Heart right ventricle (tissue), 16 donors: ENCODE measurements at regions not wholly inside any gene's neighbourhood (a gene's known extent, or its start where the extent isn't known, plus 50 kb on each side); places are given as distances from the start of the nearest gene placed in this dataset.

ENCODE experiments used
- ATAC-seq, 8 donors: fragments of 200-7000 bp; cut with Tn5 transposase; one replicate each; pipeline ENCODE4 v1.9.1; 2020; ENCODE audit warnings: mild to moderate bottlenecking in 8 of 8, moderate library complexity in 8 of 8, moderate number of reproducible peaks in 1 of 8
- DNase-seq, 2 donors: peaks; one replicate each; pipeline ENCODE4 v3.0.0-alpha.2; 2020
- H3K27ac ChIP-seq, 10 donors: fragments of 200-600 bp; sonication (generic) in 2 of 10; one replicate each; pipeline versions ENCODE4 v1.5.0 to v1.8.0; 2020 to 2022; ENCODE audit warnings: mild to moderate bottlenecking in 3 of 10
- H3K27me3 ChIP-seq, 7 donors: fragments of 200-600 bp; one replicate each; pipeline ENCODE4 v1.8.0; 2021 to 2022; ENCODE audit warnings: mild to moderate bottlenecking in 2 of 7
- H3K36me3 ChIP-seq, 9 donors: fragments of 200-600 bp; sonication (generic) in 1 of 9; one replicate each; pipeline versions ENCODE4 v1.5.0 to v1.8.0; 2020 to 2022; ENCODE audit warnings: mild to moderate bottlenecking in 2 of 9
- H3K4me1 ChIP-seq, 9 donors: fragments of 200-600 bp; sonication (generic) in 1 of 9; one replicate each; pipeline versions ENCODE4 v1.5.0 to v1.8.0; 2020 to 2022; ENCODE audit warnings: mild to moderate bottlenecking in 4 of 9
- H3K4me3 ChIP-seq, 10 donors: fragments of 200-600 bp; sonication (generic) in 2 of 10; one replicate each; pipeline versions ENCODE4 v1.5.0 to v1.8.0; 2020 to 2022; ENCODE audit warnings: mild to moderate bottlenecking in 7 of 10, moderate library complexity in 2 of 10
- H3K9me3 ChIP-seq, 11 donors: fragments of 200-600 bp in 10 of 11; sonication (generic) in 2 of 11; one replicate each; pipeline versions ENCODE4 v1.5.0 to v1.8.0; 2013 to 2022; ENCODE audit warnings: mild to moderate bottlenecking in 2 of 11, control low read depth in 1 of 11, moderate library complexity in 1 of 11
- WGBS, 2 donors: extraction: QIAGEN DNeasy Blood & Tissue Kit; methylation state at CpG; one replicate each; pipeline ENCODE4 v1.1.7; 2013; ENCODE audit warnings: inconsistent platforms in 1 of 2; 5-methylcytosine and 5-hydroxymethylcytosine counted together
- intact Hi-C, 10 donors: fragments of 100-400 bp; cut with DNase I; formaldehyde crosslinking; loops; one replicate each; pipeline versions ENCODE4 v1.11.1 to v1.14.2; 2022
- TF ChIP-seq, protein P1 (sequence below), 9 donors: fragments of 200-600 bp; sonication (generic) in 2 of 9; IDR thresholded peaks; one replicate each; pipeline versions ENCODE4 v1.5.0 to v1.8.0; 2021 to 2022; ENCODE audit warnings: antibody characterized with exemption in 9 of 9, mild to moderate bottlenecking in 5 of 9, moderate library complexity in 1 of 9
- donor health status: Arrhythmogenic right ventricular cardiomyopathy.
- donor health status: ischemic (EF 13 %, LVEDD 7.1; RV severe dilation, severe dysfunction).
- donor health status: healthy with polysubstance abuse.
- donor health status: DM: no; HTN: yes; CAD: no.
- donor health status: DM: no; HTN: no; CAD: no.
- donor health status: ischemic (EF 25% LVEDD 6.9; RV normal size, moderate dysfunction).
- donor health status: ischemic (EF 25% LVEDD 5.7; RV mildly dilated, moderate dysfunction).
- donor health status: healthy.
- donor health status: DM: yes; HTN: yes; CAD: no.
- donor health status: Ischemic cardiomyopathy.
- donor health status: ischemic (EF 35%, LVEDD 5.7; RV mildly dilated, moderate dysfunction).
- donor health status: nonischemic (EF 11% LVEDD 7.7; RV severe dilation, severe dysfunction).
- donor health status: DM: yes; HTN: yes; CAD: no.
- donor health status: PGD.
- donor health status: ischemic (EF 29% LVEDD 5.4; RV normal size, mild dysfunction).
- donor health status: nonischemic (EF 23%, LVEDD 6.1; RV moderate dilation, normal function).

DNA sequence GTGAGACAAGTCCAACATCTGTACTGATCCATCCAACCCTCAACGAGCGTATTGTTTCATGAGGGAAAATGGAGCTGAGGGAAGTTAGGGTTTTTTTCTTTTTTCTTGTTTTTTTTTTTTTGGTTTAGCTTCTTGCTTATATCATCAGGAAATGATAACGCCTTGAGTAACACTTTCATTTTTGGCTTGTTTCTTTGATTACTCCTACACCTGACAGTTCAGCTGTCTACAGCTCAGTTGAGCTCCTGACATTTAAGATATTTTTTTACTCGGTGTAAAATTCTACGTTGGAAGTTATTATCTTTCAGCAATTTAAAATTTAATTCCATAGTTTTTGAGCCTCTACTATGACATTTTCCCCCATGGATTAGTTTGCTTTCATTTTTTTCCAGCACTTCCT is 691.0 kb upstream of the HTR2C start:
- 48 to 55% methylated on average over 5 of the region's 5 CpGs for WGBS, 2 donors
- no peaks in the 10 kb centered on the region for H3K36me3 ChIP-seq
- H3K27me3 ChIP-seq = peaks cover 0 to 9% (median 0%) of the 10 kb centered on the region in 7 donors
- TF ChIP-seq, protein P1, sequence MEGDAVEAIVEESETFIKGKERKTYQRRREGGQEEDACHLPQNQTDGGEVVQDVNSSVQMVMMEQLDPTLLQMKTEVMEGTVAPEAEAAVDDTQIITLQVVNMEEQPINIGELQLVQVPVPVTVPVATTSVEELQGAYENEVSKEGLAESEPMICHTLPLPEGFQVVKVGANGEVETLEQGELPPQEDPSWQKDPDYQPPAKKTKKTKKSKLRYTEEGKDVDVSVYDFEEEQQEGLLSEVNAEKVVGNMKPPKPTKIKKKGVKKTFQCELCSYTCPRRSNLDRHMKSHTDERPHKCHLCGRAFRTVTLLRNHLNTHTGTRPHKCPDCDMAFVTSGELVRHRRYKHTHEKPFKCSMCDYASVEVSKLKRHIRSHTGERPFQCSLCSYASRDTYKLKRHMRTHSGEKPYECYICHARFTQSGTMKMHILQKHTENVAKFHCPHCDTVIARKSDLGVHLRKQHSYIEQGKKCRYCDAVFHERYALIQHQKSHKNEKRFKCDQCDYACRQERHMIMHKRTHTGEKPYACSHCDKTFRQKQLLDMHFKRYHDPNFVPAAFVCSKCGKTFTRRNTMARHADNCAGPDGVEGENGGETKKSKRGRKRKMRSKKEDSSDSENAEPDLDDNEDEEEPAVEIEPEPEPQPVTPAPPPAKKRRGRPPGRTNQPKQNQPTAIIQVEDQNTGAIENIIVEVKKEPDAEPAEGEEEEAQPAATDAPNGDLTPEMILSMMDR (IDR thresholded peaks at IDR 0.05) = no peak
- ATAC-seq (no peak), DNase-seq (no peak)
- H3K27ac ChIP-seq = no peak overlapping the region
- H3K4me3 ChIP-seq = no peak overlapping the region
- intact Hi-C loops = no loop called here
- no peaks in the 10 kb centered on the region for H3K4me1 ChIP-seq
- peaks cover 0 to 12% (median 0%) of the 10 kb centered on the region in 11 donors for H3K9me3 ChIP-seq

DNA sequence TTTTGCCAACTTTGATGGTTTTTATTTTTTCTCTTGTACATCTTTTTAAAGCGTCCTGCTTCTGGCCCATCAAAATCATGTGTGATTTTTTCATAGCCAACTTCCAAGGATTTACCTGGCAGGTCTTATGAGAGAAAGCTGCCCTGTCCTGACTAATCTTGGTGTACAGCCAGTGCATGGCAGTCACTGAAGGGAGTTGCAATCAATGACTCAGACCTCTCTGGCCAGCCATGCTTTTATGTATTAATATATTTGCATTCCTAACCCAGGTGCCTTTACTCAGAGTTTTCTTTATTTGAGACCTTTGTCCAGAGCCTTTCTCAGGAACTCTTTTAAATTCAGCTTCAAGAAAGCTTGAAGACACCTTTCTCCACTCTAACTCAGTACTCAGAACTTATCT is 691.5 kb upstream of the HTR2C start:
- intact Hi-C loops = no loop called here
- Histone ChIP-seq H3K27ac (no peak overlapping the region), H3K9me3 (peaks cover 0 to 12% (median 0%) of the 10 kb centered on the region in 11 donors), H3K36me3 (no peaks in the 10 kb centered on the region), H3K27me3 (peaks cover 0 to 9% (median 0%) of the 10 kb centered on the region in 7 donors), H3K4me3 (no peak overlapping the region), H3K4me1 (no peaks in the 10 kb centered on the region)
- DNase-seq (no peak), ATAC-seq (no peak)
- WGBS, 2 donors = 84 to 96% methylated on average over 1 of the region's 1 CpG
- TF ChIP-seq, protein P1 (IDR thresholded peaks at IDR 0.05) = no peak

DNA sequence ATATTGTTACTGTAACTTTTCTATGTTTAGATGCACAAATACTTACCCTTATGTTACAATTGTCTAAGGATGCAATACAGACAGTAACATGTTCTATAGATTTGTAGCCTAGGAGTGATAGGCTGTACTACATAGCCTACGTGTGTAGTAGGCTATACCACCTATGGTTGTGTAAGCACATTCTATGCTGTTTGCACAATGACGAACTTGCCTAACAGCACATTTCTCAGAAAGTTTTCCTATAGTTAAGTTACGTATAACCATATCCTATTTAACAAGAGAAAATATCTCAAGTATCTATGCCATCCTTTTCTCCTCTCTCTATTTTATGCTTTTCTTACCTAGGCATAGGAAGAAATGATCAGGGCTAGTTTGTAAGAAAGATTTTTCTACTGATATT is 710.8 kb upstream of the HTR2C start:
- intact Hi-C loops = no loop called here
- 90 to 92% methylated on average over 3 of the region's 3 CpGs for WGBS, 2 donors
- no peaks in the 10 kb centered on the region for H3K4me1 ChIP-seq
- ATAC-seq (no peak), DNase-seq (no peak)
- TF ChIP-seq, protein P1 (IDR thresholded peaks at IDR 0.05) = no peak
- H3K27ac ChIP-seq = no peak overlapping the region
- no peaks in the 10 kb centered on the region for H3K9me3 ChIP-seq
- H3K36me3 ChIP-seq = no peaks in the 10 kb centered on the region
- H3K27me3 ChIP-seq = peaks cover 0 to 5% (median 0%) of the 10 kb centered on the region in 7 donors
- H3K4me3 ChIP-seq = no peak overlapping the region

DNA sequence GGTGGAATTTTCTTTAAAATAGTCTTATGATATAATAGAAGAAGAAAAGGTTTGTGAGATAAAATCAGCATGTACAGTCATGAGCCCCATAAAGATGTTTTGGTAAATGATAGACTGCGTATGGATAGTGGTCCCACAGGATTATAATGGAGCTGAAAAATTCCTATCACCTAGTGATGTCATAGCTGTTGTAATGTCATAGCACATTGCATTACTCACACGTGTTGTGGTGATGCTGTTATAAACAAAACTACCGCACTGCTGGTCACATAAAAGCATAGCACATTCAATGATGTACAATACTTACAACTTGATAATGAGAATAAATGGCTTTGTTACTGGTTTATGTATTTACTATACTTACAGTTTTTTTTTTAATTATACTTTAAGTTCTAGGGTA is 715.2 kb upstream of the HTR2C start:
- intact Hi-C loops = no loop called here
- Histone ChIP-seq H3K27ac (no peak overlapping the region), H3K9me3 (peaks cover 0 to 5% (median 0%) of the 10 kb centered on the region in 11 donors), H3K27me3 (peaks cover 0 to 21% (median 0%) of the 10 kb centered on the region in 7 donors), H3K36me3 (no peaks in the 10 kb centered on the region), H3K4me1 (no peaks in the 10 kb centered on the region), H3K4me3 (no peak overlapping the region)
- ATAC-seq (no peak), DNase-seq (no peak)
- TF ChIP-seq, protein P1 (IDR thresholded peaks at IDR 0.05) = no peak
- 55 to 57% methylated on average over 3 of the region's 3 CpGs for WGBS, 2 donors
